OCI-LY3 (cell line): ENCODE measurements at regions not wholly inside any gene's neighbourhood (a gene's known extent, or its start where the extent isn't known, plus 50 kb on each side); places are given as distances from the start of the nearest gene placed in this dataset.

Experiments used
- H2AFZ ChIP-seq: fragments of 200-600, 300-600 bp; shearing (Covaris generic); 2 replicates; pipeline ENCODE4 v1.6.0; 2014; ENCODE audit warnings: antibody characterized with exemption, low read depth, low read length
- H3K27ac ChIP-seq: fragments of 200-600, 300-600 bp; sonication (generic); 2 replicates; pipeline ENCODE4 v1.5.1; 2014; ENCODE audit warnings: mild to moderate bottlenecking, low read length, moderate library complexity, mixed read lengths
- H3K27me3 ChIP-seq: fragments of 200-600, 300-600 bp; sonication (generic); 2 replicates; pipeline ENCODE4 v1.6.1; 2014; ENCODE audit warnings: low read depth, low read length, mixed read lengths
- H3K36me3 ChIP-seq: fragments of 200-600, 300-600 bp; sonication (generic); replicated peaks from 2 replicates; pipeline ENCODE3; 2014; ENCODE audit warnings: low read depth, low read length, mixed read lengths
- H3K4me1 ChIP-seq: fragments of 300-600, 200-600 bp; sonication (generic); 2 replicates; pipeline ENCODE4 v1.6.1; 2014; ENCODE audit warnings: low read length, mixed read lengths
- H3K4me2 ChIP-seq: fragments of 200-600, 300-600 bp; sonication (generic); 2 replicates; pipeline ENCODE4 v1.6.1; 2014; ENCODE audit warnings: low read length, mixed read lengths
- H3K4me3 ChIP-seq: fragments of 300-600, 200-600 bp; sonication (generic); 2 replicates; pipeline ENCODE4 v1.5.1; 2014; ENCODE audit warnings: antibody characterized with exemption, mild to moderate bottlenecking, low read length, moderate library complexity
- H3K79me2 ChIP-seq: fragments of 300-600, 200-600 bp; shearing (Covaris generic); 2 replicates; pipeline ENCODE4 v1.6.1; 2014; ENCODE audit warnings: mild to moderate bottlenecking, low read length, mixed read lengths
- H3K9ac ChIP-seq: fragments of 300-600, 200-600 bp; shearing (Covaris generic); 2 replicates; pipeline ENCODE4 v1.6.0; 2014; ENCODE audit warnings: mild to moderate bottlenecking, low read length, moderate library complexity
- H3K9me3 ChIP-seq: fragments of 200-600, 300-600 bp; shearing (Covaris generic); 2 replicates; pipeline ENCODE4 v1.6.1; 2014; ENCODE audit warnings: low read length, mixed read lengths; ENCODE audit not compliant: insufficient read depth
- H4K20me1 ChIP-seq: fragments of 200-600, 300-600 bp; sonication (generic); 2 replicates; pipeline ENCODE4 v1.6.1; 2016; ENCODE audit warnings: low read length, mixed read lengths; ENCODE audit not compliant: insufficient read depth
- EZH2phosphoT487 ChIP-seq: fragments of 200-600 bp; shearing (Covaris generic); IDR thresholded peaks from 2 replicates; pipeline ENCODE4 v1.6.1; 2018; ENCODE audit warnings: antibody characterized with exemption, mixed run types, low read depth
- TF ChIP-seq, protein P1 (sequence below): fragments of 200-600, 300-600 bp; sonication (generic); IDR thresholded peaks from 2 replicates; pipeline ENCODE4 v1.5.1; 2014; ENCODE audit warnings: antibody characterized with exemption, low read length, low read depth

DNA sequence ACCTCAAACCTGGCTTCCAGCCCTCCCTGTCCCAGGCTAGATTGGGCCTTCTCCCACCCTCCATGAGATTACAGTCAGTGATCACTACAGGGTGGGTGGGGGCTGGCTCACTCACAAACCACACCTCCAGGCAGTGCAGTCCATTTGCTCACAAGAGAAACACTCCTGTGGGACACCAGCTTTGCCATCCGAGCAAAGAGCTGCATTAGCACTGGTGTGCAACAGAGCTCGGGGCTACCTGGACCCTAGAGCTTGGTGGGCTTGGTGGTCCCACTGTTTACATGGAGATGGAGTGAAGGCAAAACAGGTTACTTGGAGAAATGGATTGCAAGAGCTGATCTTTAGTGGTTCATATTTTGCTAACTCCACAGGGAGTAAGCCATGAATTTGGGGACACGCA lies 451.7 kb upstream of the ZMIZ1 start:
- Histone ChIP-seq H3K4me2 (no peak overlapping the region), H3K9me3 (no peaks in the 10 kb centered on the region), H3K27ac (no peak overlapping the region), H4K20me1 (no peaks in the 10 kb centered on the region), H3K4me1 (no peaks in the 10 kb centered on the region), H3K4me3 (no peak overlapping the region), H3K36me3 (no peaks in the 10 kb centered on the region), H3K27me3 (peaks cover 45% of the 10 kb centered on the region), H2AFZ (no peak overlapping the region), H3K9ac (no peak overlapping the region), H3K79me2 (no peaks in the 10 kb centered on the region)
- TF ChIP-seq, protein P1, sequence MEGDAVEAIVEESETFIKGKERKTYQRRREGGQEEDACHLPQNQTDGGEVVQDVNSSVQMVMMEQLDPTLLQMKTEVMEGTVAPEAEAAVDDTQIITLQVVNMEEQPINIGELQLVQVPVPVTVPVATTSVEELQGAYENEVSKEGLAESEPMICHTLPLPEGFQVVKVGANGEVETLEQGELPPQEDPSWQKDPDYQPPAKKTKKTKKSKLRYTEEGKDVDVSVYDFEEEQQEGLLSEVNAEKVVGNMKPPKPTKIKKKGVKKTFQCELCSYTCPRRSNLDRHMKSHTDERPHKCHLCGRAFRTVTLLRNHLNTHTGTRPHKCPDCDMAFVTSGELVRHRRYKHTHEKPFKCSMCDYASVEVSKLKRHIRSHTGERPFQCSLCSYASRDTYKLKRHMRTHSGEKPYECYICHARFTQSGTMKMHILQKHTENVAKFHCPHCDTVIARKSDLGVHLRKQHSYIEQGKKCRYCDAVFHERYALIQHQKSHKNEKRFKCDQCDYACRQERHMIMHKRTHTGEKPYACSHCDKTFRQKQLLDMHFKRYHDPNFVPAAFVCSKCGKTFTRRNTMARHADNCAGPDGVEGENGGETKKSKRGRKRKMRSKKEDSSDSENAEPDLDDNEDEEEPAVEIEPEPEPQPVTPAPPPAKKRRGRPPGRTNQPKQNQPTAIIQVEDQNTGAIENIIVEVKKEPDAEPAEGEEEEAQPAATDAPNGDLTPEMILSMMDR: no peak

DNA sequence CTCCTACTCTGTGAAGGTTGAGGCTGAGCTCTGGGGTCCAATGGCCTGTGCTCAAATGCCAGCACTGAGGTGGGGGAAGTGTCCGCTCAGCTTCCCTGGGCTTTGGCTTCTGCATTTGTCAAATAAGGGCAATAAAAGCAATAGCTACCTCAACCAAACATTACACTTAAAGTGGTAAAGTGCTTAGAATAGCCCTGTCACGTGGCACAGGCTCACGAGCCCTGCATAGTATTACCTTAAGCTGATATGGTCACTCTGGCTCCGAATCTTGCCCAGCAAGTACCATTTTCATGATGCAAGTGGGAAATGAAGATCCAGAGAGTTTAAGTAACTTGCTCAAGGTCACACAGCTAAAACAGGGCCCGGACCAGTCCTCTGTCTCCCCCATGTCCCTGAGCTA lies 451.1 kb upstream of the ZMIZ1 start:
- Histone ChIP-seq H3K27ac (no peak overlapping the region), H4K20me1 (no peaks in the 10 kb centered on the region), H3K9me3 (no peaks in the 10 kb centered on the region), H3K4me1 (no peaks in the 10 kb centered on the region), H3K4me2 (no peak overlapping the region), H3K4me3 (no peak overlapping the region), H3K79me2 (no peaks in the 10 kb centered on the region), H2AFZ (no peak overlapping the region), H3K27me3 (peaks cover 42% of the 10 kb centered on the region), H3K9ac (no peak overlapping the region), H3K36me3 (no peaks in the 10 kb centered on the region)
- TF ChIP-seq, protein P1: no peak
- TF ChIP-seq EZH2phosphoT487: no peak

DNA sequence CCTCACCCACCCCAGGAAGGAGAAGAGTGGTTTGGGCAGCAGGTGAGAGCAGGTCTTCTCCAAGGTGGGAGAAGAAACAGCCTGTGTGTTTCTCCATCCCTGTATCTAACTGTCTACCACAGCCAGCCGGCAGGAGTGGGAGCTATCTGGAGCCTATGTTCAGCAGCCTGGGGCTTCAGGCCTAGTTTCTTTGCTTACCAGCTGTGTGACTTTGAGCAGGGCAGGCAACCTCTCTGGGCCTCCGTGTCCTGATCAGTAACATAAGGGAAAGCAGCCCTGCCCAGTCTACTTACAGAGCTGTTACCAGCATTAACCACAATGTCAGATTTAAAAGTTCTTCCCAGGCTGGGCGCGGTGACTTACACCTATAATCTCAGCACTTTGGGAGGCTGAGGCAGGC lies 450.7 kb upstream of the ZMIZ1 start:
- no peak for TF ChIP-seq EZH2phosphoT487
- TF ChIP-seq, protein P1: no peak
- Histone ChIP-seq H3K9ac (no peak overlapping the region), H3K4me1 (no peaks in the 10 kb centered on the region), H2AFZ (no peak overlapping the region), H3K4me2 (no peak overlapping the region), H3K36me3 (no peaks in the 10 kb centered on the region), H3K27ac (no peak overlapping the region), H3K4me3 (no peak overlapping the region), H3K27me3 (peaks cover 39% of the 10 kb centered on the region), H4K20me1 (no peaks in the 10 kb centered on the region), H3K79me2 (no peaks in the 10 kb centered on the region), H3K9me3 (no peaks in the 10 kb centered on the region)

DNA sequence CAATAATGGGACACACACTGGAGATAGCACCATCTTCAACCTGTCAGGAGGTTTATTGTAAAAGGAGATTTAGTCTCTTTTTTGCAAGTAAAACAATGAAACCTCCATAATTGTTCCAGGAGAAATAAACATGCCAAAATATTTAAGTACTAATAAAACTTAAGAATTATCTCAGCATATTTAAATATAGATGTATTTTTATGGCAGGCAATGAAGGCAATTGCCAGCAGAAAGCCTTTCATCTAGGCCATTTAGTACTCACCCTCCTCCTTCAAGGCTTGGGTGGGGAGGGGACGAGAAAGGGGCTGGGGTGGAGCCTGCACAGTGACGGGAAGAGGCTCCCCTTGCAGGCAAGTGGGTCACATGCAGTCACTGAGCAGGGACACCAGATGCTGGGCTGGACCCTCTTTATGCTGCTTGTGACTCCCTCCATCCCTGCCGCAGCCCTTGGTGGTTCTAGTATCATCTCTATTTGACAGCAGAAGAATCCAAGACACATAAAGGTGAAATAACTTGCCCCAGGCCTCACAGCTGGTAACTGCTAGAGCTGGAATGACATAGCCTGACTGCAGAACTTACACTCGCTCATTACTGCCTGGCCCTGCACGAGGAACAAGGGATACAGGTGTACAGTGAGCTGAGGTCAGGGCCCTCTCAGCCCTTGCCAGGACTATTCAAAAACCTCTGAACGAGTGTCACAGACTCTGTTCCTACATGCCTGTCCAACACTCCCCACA lies 449.5 kb upstream of the ZMIZ1 start:
- Histone ChIP-seq H3K4me1 (no peaks in the 10 kb centered on the region), H3K9me3 (no peaks in the 10 kb centered on the region), H3K4me2 (no peak overlapping the region), H3K36me3 (no peaks in the 10 kb centered on the region), H3K79me2 (no peaks in the 10 kb centered on the region), H4K20me1 (no peaks in the 10 kb centered on the region), H3K9ac (no peak overlapping the region), H3K27ac (no peak overlapping the region), H3K4me3 (no peak overlapping the region), H2AFZ (no peak overlapping the region), H3K27me3 (peaks cover 47% of the 10 kb centered on the region)
- TF ChIP-seq EZH2phosphoT487: no peak
- TF ChIP-seq, protein P1: no peak
